OCI-M1 (cell line): ENCODE measurements at regions not wholly inside any gene's neighbourhood (a gene's known extent, or its start where the extent isn't known, plus 50 kb on each side); places are given as distances from the start of the nearest gene placed in this dataset.

Experiments
- DNase-seq: peaks from one replicate; lab custom pipeline; 2025; lab: John Stamatoyannopoulos, UW

GRCh38 chr10:108784534-108784933 lies 1138.8 kb downstream of the XPNPEP1 start:
- no peak for DNase-seq

GRCh38 chr10:108783897-108784296 lies 1139.4 kb downstream of the XPNPEP1 start:
- peak; percentile 84 for DNase-seq

GRCh38 chr10:108782411-108782810 lies 1140.9 kb downstream of the XPNPEP1 start:
- DNase-seq = peak; percentile 45

GRCh38 chr10:108779501-108779900 lies 1143.8 kb downstream of the XPNPEP1 start:
- no peak for DNase-seq

- no peak for DNase-seq
These were observed 1147.3 kb downstream of the XPNPEP1 start for GRCh38 chr10:108775911-108776475.

- DNase-seq = no peak
These were observed 1152.2 kb downstream of the XPNPEP1 start for GRCh38 chr10:108771106-108771505.

GRCh38 chr10:108765794-108766193 lies 1157.5 kb downstream of the XPNPEP1 start:
- no peak for DNase-seq

GRCh38 chr10:108757946-108758345 lies 1165.4 kb downstream of the XPNPEP1 start:
- no peak for DNase-seq

- no peak for DNase-seq
These were observed 1167.7 kb downstream of the XPNPEP1 start for GRCh38 chr10:108755646-108756045.

GRCh38 chr10:108753326-108753725 lies 1170.0 kb downstream of the XPNPEP1 start:
- DNase-seq = no peak

- no peak for DNase-seq
These were observed 1174.3 kb downstream of the XPNPEP1 start for GRCh38 chr10:108749042-108749441.

GRCh38 chr10:108736111-108736510 lies 1187.2 kb downstream of the XPNPEP1 start:
- DNase-seq = no peak

- DNase-seq = no peak
These were observed 1187.9 kb downstream of the XPNPEP1 start for GRCh38 chr10:108735380-108735779.

GRCh38 chr10:108721874-108722273 lies 1201.4 kb downstream of the XPNPEP1 start:
- no peak for DNase-seq

GRCh38 chr10:108716352-108716751 lies 1207.0 kb downstream of the XPNPEP1 start:
- no peak for DNase-seq

- DNase-seq = no peak
These were observed 1213.2 kb downstream of the XPNPEP1 start for GRCh38 chr10:108709927-108710722.

- DNase-seq = no peak
These were observed 1214.9 kb downstream of the XPNPEP1 start for GRCh38 chr10:108708363-108708762.

GRCh38 chr10:108696792-108697477 lies 1226.4 kb downstream of the XPNPEP1 start:
- DNase-seq = no peak

- no peak for DNase-seq
These were observed 1232.2 kb downstream of the XPNPEP1 start for GRCh38 chr10:108691126-108691525.

GRCh38 chr10:108690530-108690929 lies 1232.8 kb downstream of the XPNPEP1 start:
- DNase-seq = no peak

GRCh38 chr10:108689891-108690290 lies 1233.4 kb downstream of the XPNPEP1 start:
- no peak for DNase-seq

GRCh38 chr10:108688314-108688713 lies 1235.0 kb downstream of the XPNPEP1 start:
- no peak for DNase-seq
